AG04449 (cell line): ENCODE measurements at regions not wholly inside any gene's neighbourhood (a gene's known extent, or its start where the extent isn't known, plus 50 kb on each side); places are given as distances from the start of the nearest gene placed in this dataset.

Source experiments
- CTCF ChIA-PET: fragments of 350-600 bp; formaldehyde crosslinking; extraction: SDS; loops from one replicate; lab custom pipeline; 2021; ENCODE audit warnings: antibody characterized with exemption; lab: Yijun Ruan, JAX
- POLR2A ChIA-PET: fragments of 400-600, 350-600 bp; formaldehyde crosslinking; extraction: SDS; loops from one replicate; lab custom pipeline; 2020; ENCODE audit warnings: antibody characterized with exemption, inconsistent platforms; lab: Yijun Ruan, JAX
- DNase-seq: peaks from one replicate; pipeline ENCODE4 v3.0.0-alpha.2; 2010; ENCODE audit warnings: low read depth, low spot score
- H3K4me3 ChIP-seq: 2 replicates; pipeline ENCODE4 v1.5.1; 2011; ENCODE audit warnings: low read depth, mild to moderate bottlenecking, control low read depth, low read length
- TF ChIP-seq, protein P1 (sequence below): IDR thresholded peaks from one replicate; pipeline ENCODE4 v1.5.1; 2011; ENCODE audit warnings: mild to moderate bottlenecking, moderate library complexity, low read length, control low read depth, inconsistent platforms; ENCODE audit not compliant: insufficient read depth; ENCODE audit errors: missing control alignments

DNA sequence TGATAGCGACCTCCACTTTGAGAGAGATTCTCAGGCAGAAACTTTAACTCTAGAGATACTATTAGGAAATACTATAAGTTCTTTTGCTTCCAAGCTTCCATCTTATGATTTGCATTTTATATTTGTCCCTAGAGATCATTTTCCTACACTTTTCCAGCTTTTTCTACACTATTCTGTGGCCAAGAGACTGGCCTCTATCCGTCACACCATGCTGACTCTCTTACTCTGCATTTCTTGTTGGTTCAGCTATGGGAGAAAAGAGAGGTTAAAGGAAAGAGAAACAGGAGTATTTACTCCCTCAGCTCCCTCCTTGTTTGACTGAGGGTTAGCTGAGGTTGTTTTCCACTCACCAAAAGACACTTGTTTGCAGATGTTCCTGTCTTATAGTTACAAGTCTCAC lies 665.6 kb upstream of the CXADR start:
- ChIA-PET POLR2A (no interaction called here), CTCF (no interaction called here)
- TF ChIP-seq, protein P1, sequence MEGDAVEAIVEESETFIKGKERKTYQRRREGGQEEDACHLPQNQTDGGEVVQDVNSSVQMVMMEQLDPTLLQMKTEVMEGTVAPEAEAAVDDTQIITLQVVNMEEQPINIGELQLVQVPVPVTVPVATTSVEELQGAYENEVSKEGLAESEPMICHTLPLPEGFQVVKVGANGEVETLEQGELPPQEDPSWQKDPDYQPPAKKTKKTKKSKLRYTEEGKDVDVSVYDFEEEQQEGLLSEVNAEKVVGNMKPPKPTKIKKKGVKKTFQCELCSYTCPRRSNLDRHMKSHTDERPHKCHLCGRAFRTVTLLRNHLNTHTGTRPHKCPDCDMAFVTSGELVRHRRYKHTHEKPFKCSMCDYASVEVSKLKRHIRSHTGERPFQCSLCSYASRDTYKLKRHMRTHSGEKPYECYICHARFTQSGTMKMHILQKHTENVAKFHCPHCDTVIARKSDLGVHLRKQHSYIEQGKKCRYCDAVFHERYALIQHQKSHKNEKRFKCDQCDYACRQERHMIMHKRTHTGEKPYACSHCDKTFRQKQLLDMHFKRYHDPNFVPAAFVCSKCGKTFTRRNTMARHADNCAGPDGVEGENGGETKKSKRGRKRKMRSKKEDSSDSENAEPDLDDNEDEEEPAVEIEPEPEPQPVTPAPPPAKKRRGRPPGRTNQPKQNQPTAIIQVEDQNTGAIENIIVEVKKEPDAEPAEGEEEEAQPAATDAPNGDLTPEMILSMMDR: no peak
- no peak for DNase-seq
- no peak overlapping the region for H3K4me3 ChIP-seq

DNA sequence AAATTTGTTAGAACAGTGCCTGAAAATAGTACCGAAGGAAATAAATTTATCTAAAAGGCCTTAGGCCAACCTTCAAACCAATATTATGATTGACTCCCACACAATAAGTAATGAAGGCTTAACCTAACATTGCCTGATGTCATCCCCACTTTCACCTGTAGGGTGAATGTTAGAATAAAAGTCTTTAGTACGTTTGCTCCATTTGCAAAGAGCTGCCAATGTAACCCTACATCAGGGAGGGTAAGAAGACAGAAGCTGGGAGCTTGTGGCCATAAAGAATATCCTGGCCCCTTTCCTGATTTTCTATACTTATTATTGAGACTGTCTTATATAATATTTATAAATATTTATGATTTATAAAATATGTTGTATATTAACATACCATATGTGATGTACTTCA lies 661.8 kb upstream of the CXADR start:
- ChIA-PET POLR2A (no interaction called here), CTCF (no interaction called here)
- TF ChIP-seq, protein P1: no peak
- DNase-seq: no peak
- H3K4me3 ChIP-seq: no peak overlapping the region

DNA sequence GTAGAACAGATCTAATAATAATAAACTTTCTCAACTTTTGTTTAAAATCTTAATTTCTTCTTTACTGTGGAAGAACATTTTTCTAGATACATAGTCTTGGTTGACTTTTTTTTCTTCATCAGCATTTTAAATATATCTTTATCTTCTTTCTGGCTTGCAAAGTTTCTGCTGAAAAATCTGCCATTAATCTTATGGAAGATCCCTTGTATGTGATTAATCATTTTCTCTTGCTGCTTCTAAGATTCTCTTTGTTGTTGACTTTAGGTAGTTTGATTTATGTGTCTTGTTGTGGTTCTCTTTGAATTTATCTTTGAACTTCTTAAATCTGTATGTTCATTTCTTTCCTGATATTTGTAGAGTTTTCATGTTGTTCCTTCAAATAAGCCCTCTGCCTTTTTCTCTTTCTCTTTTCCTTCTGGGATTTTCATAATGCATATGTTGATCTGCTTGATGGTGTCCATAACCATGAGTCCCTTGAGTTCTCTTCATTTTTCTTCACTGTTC lies 657.6 kb upstream of the CXADR start:
- ChIA-PET POLR2A (no interaction called here), CTCF (no interaction called here)
- H3K4me3 ChIP-seq: no peak overlapping the region
- TF ChIP-seq, protein P1: no peak
- no peak for DNase-seq

DNA sequence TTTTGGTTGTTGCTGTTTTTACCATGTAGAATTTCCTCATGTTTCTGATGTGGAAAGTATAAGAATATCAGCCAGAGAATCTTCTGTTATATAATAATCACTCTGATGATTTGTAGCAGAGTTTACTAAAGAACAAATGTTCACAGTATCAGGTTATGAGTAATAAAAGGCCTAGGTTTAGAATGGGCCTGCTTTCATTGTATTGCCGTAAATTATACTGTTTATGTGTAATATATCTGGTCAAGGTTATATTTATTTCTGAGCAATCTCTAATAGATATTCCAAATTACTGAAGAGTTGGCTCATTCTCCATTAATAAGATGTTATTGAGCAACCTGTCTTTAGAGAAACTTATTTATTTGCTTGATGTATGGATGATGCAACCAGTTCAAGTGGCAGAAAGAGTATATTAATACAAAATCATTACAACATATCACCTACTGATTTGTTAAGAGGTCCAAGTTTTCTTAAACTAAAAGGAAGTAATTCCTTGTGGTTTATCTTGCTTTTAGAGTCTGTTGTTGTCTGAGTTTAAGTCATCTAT lies 649.4 kb upstream of the CXADR start:
- no peak for DNase-seq
- POLR2A ChIA-PET: no interaction called here
- CTCF ChIA-PET: no interaction called here
- TF ChIP-seq, protein P1: no peak
- H3K4me3 ChIP-seq: no peak overlapping the region

DNA sequence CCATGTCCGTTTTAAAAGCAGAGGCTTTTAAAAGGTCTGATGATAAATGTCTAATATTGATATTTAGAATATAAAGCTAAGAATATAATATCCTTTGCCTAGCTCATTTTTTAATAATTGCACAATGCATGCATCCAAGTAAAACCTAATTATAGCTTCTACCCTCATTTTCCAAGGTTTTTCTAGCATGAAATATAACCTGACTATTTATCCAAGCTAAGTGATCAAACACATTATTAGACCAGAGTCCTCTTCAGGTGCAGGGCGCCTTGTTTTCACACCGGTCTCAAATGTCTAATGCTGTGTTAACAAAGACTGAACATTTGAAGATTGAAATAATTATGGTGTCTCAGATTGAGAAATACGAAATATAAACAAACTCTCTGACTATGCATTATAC lies 648.9 kb upstream of the CXADR start:
- POLR2A ChIA-PET: no interaction called here
- CTCF ChIA-PET: no interaction called here
- no peak overlapping the region for H3K4me3 ChIP-seq
- DNase-seq: no peak
- TF ChIP-seq, protein P1: no peak

DNA sequence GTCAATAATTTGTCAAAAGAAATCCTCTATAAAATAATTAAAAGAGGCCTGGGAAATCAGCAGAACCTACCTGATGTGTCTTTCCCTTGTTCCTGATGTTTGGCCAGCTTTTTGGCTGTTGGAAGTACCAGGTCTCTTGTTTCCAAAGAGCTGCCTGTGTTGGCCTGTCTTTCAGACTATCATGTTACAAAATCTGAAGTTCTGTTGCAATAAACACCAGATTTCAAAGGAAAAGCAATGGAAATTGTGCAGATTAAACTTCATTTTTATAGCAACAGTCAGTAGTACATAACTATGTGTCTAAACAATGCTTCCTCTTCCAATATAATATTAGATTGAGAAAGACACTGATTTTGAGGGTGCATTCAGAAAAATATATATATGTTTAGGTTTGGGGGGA lies 647.2 kb upstream of the CXADR start:
- CTCF ChIA-PET: no interaction called here
- no peak for DNase-seq
- POLR2A ChIA-PET: no interaction called here
- no peak overlapping the region for H3K4me3 ChIP-seq
- TF ChIP-seq, protein P1: no peak
